GM19035 (cell line): ENCODE measurements at regions not wholly inside any gene's neighbourhood (a gene's known extent, or its start where the extent isn't known, plus 50 kb on each side); places are given as distances from the start of the nearest gene placed in this dataset.
A peak's percentile ranks its signal among the peaks of the same experiment; 100 is the strongest.
"Not testable (repeated sequence)": the region's sequence is repeated elsewhere in the genome, so short reads cannot be mapped to it uniquely, and the experiment has no call there.

Experiments
- ATAC-seq: cut with Tn5 transposase; IDR thresholded peaks from one replicate; pipeline ENCODE4 v1.9.1; 2021; ENCODE audit not compliant: unreplicated experiment

GRCh38 chr2:111549174-111549573 is 334.8 kb downstream of the ANAPC1 start:
- not testable (repeated sequence) for ATAC-seq

DNA sequence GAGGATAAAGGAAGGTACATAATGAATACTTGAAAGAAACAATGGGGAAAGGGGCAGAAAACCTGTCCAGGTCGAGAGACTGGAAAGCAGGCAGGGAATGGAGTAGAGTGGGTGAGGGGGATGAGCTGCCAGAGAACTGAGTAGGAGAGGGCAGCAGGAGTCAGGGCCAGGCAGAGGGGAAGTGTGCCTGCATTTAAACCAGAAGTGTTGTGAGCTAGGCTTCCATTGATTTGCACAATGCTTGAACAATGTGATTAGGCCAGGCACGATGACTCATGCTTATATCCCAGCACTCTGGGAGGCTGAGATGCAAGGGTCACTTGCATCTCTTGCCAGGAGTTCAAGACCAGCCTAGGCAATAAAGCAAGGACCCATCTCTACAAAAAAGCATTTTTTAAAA is 332.6 kb downstream of the ANAPC1 start:
- not testable (repeated sequence) for ATAC-seq

DNA sequence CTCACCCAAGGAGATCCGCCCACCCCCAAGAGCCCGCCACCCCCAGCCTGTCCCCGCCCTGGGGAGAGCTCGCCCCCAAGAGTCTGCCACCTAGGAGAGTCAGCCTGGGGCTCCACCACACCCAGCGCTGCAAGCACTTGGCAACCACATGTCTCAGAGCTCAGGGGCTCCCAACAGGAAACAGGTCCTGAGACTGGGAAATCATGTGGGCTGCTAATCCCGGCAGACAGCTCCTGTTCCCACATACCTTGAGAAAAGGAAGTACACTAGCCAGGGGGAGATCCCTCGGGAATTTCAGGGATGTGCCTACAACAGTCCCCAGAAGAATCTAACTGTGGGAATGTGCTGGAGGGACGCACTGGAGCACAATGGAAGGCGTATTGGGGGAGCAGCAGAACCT is 331.4 kb downstream of the ANAPC1 start:
- not testable (repeated sequence) for ATAC-seq

- not testable (repeated sequence) for ATAC-seq
Observed at GRCh38 chr2:111559301-111559700, 324.7 kb downstream of the ANAPC1 start.

- not testable (repeated sequence) for ATAC-seq
Observed at GRCh38 chr2:111559814-111560213, 324.2 kb downstream of the ANAPC1 start.

DNA sequence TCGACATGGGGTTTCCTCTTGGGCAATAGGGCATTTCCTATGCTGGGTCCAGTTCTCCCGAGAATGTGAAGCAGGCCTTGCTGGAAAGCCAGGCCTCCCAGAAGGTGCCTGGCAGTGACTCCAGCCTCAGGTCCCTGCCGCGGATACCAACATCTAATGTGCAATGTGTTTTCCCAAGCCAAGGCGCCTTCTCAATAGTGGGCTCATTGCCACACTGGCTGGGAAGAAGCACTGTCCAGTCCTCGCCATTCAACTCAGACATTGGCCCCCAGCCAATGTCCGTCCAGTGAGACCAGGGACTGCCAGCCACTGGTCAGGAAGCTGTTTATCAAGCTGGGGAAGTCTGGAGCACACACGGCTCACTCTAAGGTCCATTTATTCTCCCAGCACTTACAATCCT is 317.9 kb downstream of the ANAPC1 start:
- not testable (repeated sequence) for ATAC-seq

DNA sequence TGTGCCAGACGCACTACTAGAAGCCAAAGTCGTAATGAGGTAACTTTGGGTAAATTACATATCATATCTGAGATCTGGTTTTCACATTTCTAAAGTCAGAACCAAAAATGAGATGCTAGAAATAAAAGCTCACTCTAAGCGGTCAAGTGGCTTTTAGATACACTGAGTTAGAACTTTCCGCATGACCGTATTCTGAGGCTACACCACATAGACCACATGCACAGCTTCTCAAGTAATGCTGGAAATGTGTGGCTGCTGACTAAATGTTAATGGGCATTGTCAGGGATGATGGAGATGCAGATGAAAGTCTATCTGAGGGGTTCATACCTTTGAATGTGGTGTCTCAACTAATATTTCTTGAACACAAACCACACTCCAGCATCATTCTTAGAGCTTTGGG is 316.8 kb downstream of the ANAPC1 start:
- not testable (repeated sequence) for ATAC-seq

DNA sequence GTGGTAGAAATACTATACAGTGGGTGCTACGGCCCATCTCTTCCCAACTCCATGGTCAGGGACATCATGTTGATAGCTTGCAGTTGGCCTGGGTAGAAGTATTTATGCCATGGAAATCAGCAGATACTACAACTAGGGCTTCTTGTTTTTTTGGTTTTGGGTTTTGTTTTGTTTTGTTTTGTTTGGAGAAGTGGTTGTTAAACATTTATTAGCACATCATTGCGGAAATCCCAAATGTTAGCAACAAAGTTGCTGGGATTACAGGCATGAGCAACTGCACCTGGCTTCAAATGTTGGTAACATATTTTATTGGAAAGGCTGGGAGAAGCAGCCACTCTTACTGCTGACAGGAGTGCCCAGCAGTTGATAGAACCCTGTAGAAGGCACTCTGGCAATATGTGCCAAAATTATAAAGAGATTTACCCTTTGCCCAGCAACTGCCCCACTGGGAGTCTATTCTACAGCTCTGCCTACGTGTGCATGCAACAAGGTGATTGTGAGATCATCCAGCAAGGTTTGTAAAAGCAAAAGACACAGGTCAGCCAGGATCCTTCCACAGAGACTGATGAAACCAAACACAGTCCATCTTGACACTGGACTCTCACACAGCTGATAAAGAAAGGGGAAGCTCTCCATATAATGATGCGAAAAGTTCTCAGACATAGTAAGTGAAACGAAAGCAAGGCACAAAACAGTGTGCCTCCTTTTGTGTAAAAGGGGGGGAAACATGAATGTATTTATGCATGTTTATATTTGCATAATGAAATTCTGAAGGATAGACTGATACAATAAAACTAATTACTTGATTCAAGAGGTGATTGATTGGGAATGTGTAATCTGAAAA is 314.4 kb downstream of the ANAPC1 start:
- ATAC-seq, result not testable (repeated sequence)

DNA sequence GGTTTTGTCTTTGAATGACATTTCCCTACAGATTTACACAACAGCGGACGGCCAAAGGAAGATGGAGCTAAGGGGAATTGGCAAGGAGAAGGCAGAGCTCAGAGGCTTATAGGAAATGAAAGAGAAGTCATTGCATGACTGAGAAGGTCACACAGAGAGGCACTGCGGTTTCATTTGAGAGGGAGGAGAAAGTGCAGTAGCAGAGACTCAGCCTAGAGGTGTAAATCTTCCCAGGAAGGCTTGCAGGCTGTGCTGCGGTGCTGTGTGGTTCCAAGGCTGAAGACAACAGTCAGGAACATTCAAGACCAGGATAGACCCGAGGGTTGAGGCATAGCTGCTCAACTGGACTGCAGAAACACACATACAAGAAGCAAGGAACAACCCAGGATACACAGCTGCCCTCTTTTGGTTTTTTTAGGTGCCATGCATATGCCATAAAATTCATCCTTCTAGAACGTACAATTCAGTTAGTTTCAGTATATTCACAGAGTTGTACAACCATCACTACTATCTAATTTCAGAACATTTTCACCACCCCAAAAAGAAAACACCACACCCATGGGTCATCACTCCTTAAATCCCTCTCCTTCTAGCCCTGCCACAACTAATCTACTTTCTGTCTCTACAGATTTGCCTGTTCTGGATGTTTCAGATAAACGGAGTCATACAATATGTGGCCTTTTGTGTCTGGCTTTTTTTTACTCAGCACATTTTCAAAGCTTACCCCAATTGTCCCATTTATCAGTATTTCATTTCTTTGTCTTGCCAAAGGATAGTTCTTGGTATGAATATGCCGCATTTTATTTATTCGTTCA is 313.5 kb downstream of the ANAPC1 start:
- peak; percentile 87 for ATAC-seq

- ATAC-seq, result not testable (repeated sequence)
Observed at GRCh38 chr2:111574803-111575202, 309.2 kb downstream of the ANAPC1 start.

GRCh38 chr2:111577154-111577885 is 306.7 kb downstream of the ANAPC1 start:
- not testable (repeated sequence) for ATAC-seq

DNA sequence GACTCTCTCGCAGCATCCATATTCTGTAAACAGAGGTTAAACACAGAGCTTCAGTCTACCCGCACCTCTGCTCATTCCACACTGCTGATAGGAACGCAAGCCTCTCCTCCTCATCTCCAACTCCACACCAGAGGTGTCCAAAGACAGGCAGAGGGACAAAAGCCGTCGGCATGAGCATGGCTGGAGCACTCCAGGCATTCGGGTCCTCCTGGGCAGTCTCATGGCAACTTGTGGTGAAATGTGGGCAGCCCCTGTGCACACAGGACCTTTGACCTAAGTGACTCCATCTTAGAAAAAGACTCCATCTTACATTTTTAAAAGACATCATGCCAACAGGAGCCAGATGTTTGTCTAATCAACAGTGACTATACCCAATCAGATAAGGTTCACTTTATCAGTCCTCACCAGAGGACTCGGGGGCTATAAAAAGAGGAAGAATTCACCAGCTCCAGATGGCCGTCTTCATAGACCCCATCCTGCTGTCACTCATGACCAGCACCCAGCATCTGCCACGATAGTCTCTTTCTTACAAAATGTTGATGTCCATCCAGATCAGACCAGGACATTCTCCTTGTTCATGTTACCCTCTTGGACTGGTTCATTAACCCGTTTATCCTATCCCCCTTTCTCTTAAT is 304.4 kb downstream of the ANAPC1 start:
- ATAC-seq, result not testable (repeated sequence)

DNA sequence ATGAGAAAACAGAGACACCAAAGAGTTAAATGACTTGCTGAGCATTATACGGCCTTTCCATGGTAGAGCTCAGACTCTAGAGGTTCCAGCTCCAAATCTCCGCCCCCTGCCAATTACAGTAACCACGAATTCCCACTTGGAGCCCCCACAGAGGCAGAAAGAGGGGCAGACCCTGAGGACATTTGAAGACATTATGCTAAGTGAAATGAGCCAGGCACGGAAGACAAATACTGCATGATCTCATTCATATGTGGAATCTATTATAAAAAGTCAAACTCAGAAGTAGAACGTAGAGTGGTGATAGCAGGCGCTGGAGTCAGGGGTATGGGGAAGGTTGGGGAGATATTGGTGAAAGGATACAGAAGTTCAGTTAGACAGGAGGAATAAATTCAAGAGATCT is 303.4 kb downstream of the ANAPC1 start:
- ATAC-seq, result not testable (repeated sequence)

DNA sequence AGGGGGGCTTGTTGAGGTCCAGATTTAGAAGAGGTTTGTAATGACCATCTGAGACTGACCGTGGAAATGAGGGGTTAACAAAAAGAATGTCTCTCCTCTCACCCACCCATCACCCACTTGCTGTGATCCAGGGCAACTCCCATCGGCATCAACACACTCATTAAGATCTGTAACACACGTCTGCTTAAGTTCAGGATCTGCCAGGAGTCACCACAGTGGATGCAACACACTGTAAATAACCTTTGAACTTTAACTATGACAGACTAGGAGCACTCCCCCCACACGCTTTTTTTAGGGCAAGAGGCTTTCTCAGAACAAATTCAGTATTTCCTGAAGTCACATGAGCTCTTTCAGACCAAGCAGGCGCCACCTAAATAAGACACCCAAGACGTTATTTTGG is 301.9 kb downstream of the ANAPC1 start:
- not testable (repeated sequence) for ATAC-seq

GRCh38 chr2:111583480-111583879 is 300.5 kb downstream of the ANAPC1 start:
- ATAC-seq, result not testable (repeated sequence)

DNA sequence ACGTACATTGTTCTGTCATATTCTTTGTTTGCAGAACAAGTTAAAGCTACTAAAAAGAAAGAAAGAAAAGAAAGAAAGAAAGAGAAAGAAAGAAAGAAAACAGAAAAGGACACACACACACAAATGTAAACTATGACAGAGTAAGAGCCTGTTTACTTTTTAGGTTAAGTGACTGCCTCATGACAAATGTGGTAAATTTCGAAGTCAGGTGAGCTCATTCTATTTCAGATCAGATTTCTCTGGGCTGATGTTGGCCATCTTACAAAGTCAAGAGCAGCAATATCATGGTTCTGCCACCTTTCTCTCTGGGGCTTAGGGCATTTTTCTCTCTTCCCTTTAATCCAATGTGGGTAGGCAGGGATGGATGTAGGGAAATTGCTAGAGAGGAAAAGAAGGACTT is 299.5 kb downstream of the ANAPC1 start:
- ATAC-seq, result not testable (repeated sequence)

DNA sequence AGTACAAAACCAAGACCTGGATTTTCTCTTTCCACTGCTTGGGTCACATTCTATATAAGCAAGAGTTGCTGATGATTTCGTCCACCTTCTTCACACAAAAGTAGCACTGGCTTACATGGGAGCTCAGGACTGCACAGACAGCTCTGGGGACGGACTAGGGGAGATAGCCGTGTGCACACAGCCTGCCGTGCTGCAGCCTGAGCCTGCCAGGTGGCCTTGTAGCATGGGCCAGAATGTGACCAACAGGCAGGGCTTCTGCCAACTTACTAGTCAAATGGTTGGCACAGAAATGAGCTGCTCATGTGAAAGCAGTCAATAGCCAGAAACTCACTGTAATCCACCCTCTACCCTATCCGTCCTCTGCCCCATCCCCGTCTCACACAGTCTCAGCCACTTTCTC is 299.0 kb downstream of the ANAPC1 start:
- ATAC-seq, result not testable (repeated sequence)

DNA sequence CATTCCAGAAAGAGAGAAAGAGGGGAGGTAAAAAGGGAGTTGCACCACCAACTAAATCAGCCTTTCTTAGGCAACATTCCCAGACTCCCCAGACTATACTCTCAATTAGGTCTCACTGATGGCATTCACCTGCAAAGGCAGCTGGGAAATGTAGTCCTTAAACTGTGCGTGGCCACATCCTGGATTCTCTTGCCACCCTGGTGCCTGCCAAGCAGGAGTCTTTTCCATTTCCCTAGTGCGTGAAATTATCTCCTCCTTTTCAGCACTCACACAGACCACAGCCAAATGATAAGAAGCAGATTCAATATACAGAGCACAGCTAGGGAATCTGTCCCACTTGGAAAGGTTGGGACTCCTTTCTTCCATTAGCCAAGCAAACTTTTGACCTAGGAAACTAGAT is 298.0 kb downstream of the ANAPC1 start:
- not testable (repeated sequence) for ATAC-seq

- not testable (repeated sequence) for ATAC-seq
Observed at GRCh38 chr2:111595072-111595471, 288.9 kb downstream of the ANAPC1 start.

GRCh38 chr2:111596808-111597705 is 286.9 kb downstream of the ANAPC1 start:
- ATAC-seq, result not testable (repeated sequence)
